Ishikawa (cell line): ENCODE measurements at regions not wholly inside any gene's neighbourhood (a gene's known extent, or its start where the extent isn't known, plus 50 kb on each side); places are given as distances from the start of the nearest gene placed in this dataset.

Experiments
- CEBPB ChIP-seq: IDR thresholded peaks from 2 replicates; pipeline ENCODE4 v1.6.1; 2012
- CREB1 ChIP-seq: IDR thresholded peaks from 2 replicates; pipeline ENCODE4 v1.6.1; 2012; ENCODE audit warnings: low read depth
- EGR1 ChIP-seq: IDR thresholded peaks from 2 replicates; pipeline ENCODE4 v1.6.1; 2012
- EP300 ChIP-seq: IDR thresholded peaks from 2 replicates; pipeline ENCODE4 v1.6.1; 2012; ENCODE audit warnings: borderline replicate concordance
- FOXM1 ChIP-seq: IDR thresholded peaks from 2 replicates; pipeline ENCODE4 v1.6.1; 2012; ENCODE audit warnings: low read depth, borderline replicate concordance
- MAX ChIP-seq: IDR thresholded peaks from 2 replicates; pipeline ENCODE4 v1.6.1; 2012
- NFIC ChIP-seq: IDR thresholded peaks from 2 replicates; pipeline ENCODE4 v1.6.1; 2012
- RAD21 ChIP-seq: IDR thresholded peaks from 2 replicates; pipeline ENCODE4 v1.6.1; 2012; ENCODE audit warnings: low read depth
- TAF1 ChIP-seq: IDR thresholded peaks from 2 replicates; pipeline ENCODE4 v1.6.1; 2012; ENCODE audit warnings: low read depth, mild to moderate bottlenecking
- TCF12 ChIP-seq: IDR thresholded peaks from 2 replicates; pipeline ENCODE4 v1.6.1; 2012; ENCODE audit warnings: low read depth
- TEAD4 ChIP-seq: IDR thresholded peaks from 2 replicates; pipeline ENCODE4 v1.6.1; 2012
- YY1 ChIP-seq: IDR thresholded peaks from 2 replicates; pipeline ENCODE4 v1.6.1; 2012; ENCODE audit warnings: low read depth
- ZBTB7A ChIP-seq: IDR thresholded peaks from 2 replicates; pipeline ENCODE4 v1.6.1; 2012; ENCODE audit warnings: low read depth
- TF ChIP-seq, protein P1 (sequence below): IDR thresholded peaks from 2 replicates; pipeline ENCODE4 v1.6.1; 2012; ENCODE audit warnings: low read depth, mild to moderate bottlenecking
- TF ChIP-seq, protein P2 (sequence below): IDR thresholded peaks from 2 replicates; pipeline ENCODE4 v1.6.1; 2012

GRCh38 chr2:133974353-133974752 lies 279.5 kb upstream of the MGAT5 start:
- TF ChIP-seq FOXM1 (no peak), RAD21 (no peak), TAF1 (no peak), CEBPB (no peak), CREB1 (no peak), TEAD4 (no peak)

DNA sequence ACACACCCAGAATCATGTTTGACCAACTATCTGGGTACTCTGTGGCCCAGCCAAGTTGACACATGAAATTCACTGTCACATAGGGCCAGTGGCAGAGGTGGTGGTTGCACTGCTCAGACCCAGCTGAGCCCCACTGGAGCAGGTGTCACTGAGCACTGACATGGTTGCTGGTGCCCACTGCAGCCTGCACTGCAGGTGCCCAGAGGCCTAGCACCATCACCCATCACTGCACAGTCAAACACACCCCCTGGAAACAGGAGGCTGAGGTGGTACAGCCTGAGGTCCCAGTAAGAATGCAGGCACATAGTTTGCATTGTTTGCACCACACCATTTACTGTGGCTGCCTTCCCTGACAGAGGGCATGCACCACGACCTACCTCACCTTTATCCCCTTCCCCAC lies 278.7 kb upstream of the MGAT5 start:
- no peak for TF ChIP-seq EP300
- no peak for TF ChIP-seq TAF1
- TF ChIP-seq, protein P1, sequence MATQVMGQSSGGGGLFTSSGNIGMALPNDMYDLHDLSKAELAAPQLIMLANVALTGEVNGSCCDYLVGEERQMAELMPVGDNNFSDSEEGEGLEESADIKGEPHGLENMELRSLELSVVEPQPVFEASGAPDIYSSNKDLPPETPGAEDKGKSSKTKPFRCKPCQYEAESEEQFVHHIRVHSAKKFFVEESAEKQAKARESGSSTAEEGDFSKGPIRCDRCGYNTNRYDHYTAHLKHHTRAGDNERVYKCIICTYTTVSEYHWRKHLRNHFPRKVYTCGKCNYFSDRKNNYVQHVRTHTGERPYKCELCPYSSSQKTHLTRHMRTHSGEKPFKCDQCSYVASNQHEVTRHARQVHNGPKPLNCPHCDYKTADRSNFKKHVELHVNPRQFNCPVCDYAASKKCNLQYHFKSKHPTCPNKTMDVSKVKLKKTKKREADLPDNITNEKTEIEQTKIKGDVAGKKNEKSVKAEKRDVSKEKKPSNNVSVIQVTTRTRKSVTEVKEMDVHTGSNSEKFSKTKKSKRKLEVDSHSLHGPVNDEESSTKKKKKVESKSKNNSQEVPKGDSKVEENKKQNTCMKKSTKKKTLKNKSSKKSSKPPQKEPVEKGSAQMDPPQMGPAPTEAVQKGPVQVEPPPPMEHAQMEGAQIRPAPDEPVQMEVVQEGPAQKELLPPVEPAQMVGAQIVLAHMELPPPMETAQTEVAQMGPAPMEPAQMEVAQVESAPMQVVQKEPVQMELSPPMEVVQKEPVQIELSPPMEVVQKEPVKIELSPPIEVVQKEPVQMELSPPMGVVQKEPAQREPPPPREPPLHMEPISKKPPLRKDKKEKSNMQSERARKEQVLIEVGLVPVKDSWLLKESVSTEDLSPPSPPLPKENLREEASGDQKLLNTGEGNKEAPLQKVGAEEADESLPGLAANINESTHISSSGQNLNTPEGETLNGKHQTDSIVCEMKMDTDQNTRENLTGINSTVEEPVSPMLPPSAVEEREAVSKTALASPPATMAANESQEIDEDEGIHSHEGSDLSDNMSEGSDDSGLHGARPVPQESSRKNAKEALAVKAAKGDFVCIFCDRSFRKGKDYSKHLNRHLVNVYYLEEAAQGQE: no peak
- TF ChIP-seq MAX: no peak
- TF ChIP-seq RAD21: no peak
- no peak for TF ChIP-seq CREB1
- TF ChIP-seq TCF12: no peak

DNA sequence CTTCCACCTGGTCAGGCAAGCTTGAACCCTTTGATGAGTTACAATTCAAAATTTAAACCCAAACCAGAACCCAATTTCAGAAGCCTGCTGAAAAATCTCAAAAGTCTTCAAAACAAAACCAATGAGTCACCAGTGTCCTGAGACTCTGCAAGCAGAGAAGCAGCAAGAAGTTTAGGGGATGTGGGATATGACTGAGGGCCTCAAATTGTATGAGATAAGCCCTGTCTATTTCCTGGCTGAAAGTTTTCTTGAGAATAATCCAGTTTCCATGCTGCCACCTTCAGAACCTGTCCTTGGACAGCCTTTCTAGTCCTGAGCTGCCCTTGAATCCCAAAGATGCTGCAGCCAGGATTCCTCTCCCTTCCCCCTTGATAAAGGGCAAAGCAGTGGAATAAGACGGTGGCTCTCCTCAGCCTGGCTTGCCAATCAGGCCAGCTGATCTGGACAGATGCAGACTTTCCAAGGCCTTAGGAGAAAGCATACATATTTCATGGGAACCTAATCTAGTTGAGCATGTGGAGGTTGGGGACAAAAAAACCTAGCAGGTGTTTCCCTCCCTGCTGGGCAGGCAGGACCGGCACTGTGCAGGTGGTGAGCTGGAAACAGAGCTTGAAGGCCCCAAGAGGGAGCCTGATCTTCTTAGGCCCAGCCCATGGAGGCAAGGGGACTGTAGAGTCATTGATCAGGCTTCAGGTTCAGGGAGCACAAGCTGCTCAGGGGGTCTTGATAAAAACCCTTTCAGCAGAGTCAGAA lies 278.0 kb upstream of the MGAT5 start:
- no peak for TF ChIP-seq FOXM1
- no peak for TF ChIP-seq EP300
- TF ChIP-seq, protein P2, sequence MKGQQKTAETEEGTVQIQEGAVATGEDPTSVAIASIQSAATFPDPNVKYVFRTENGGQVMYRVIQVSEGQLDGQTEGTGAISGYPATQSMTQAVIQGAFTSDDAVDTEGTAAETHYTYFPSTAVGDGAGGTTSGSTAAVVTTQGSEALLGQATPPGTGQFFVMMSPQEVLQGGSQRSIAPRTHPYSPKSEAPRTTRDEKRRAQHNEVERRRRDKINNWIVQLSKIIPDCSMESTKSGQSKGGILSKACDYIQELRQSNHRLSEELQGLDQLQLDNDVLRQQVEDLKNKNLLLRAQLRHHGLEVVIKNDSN: no peak
- TF ChIP-seq CREB1: no peak
- TF ChIP-seq RAD21: no peak
- TF ChIP-seq YY1: no peak
- TF ChIP-seq, protein P1: no peak
- no peak for TF ChIP-seq TCF12
- no peak for TF ChIP-seq TEAD4
- no peak for TF ChIP-seq TAF1
- TF ChIP-seq NFIC: no peak
- TF ChIP-seq ZBTB7A: no peak
- TF ChIP-seq CEBPB: no peak
- TF ChIP-seq EGR1: no peak
- no peak for TF ChIP-seq MAX

DNA sequence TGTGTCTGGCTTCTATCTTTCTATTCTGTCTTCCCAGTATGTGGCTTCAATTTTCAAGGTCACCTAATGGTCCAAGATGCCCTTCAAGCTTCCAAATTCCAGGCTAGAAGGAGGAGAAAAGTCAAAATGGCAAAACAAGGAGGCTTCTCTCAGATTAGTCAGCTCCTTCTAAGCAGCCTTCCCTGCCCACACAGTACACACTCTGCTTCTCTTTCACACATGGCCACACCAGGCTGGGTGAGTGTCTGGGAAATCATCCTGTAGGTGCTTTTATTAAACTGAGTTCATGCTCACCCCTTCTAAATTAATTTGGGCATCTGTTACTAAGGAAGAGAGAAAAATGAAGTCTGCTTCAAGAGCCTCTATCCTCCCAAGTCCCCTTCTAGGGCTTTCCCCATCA lies 277.2 kb upstream of the MGAT5 start:
- TF ChIP-seq, protein P2: no peak
- TF ChIP-seq TEAD4 (no peak), YY1 (no peak), NFIC (no peak), EP300 (no peak), TCF12 (no peak), EGR1 (no peak), FOXM1 (no peak), MAX (no peak), RAD21 (no peak), CREB1 (no peak), ZBTB7A (no peak), TAF1 (no peak), CEBPB (no peak)
- TF ChIP-seq, protein P1: no peak
